ENCODE measurements at regions not wholly inside any gene's neighbourhood (a gene's known extent, or its start where the extent isn't known, plus 50 kb on each side); places are given as distances from the start of the nearest gene placed in this dataset.

DNA sequence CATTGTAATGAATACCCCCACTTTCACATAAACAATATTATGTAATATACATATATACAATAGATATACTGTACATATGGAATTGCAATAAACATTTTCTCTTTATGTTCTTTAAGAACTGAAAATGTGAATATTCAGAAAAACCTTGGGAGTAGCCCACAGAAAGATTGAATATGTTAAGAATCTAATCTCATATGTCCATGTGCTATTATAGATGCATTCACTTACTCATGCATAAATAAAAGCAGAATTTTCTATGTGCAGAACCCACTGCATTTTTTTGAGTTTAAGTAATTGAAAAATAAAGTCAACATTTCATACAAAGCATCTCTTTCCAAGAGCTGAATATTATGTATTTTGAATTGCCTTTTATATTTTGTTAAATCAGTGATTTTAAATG lies 902.3 kb downstream of the PCDH19 start:
- Histone ChIP-seq H3K4ac (ENCODE audit: low read depth, low read length) (no peak overlapping the region), H3K23ac (ENCODE audit: insufficient read length, low read depth, low read length) (no peak overlapping the region), H3K56ac (ENCODE audit: insufficient read length, low read depth, low read length) (no peak overlapping the region), H2AFZ (ENCODE audit: low read length) (no peak overlapping the region), H3K14ac (ENCODE audit: insufficient read depth, low read length) (no peak overlapping the region), H3K27ac (ENCODE audit: insufficient read length, low read depth, low read length) (no peak overlapping the region), H2BK5ac (ENCODE audit: insufficient read length, low read length) (no peak overlapping the region), H4K91ac (ENCODE audit: insufficient read length, low read depth, low read length) (no peak overlapping the region), H2BK20ac (ENCODE audit: low read depth, low read length, poor library complexity, severe bottlenecking) (no peak overlapping the region), H2AK5ac (ENCODE audit: insufficient read length, low read length) (no peak overlapping the region), H4K20me1 (ENCODE audit: control insufficient read depth, insufficient read depth, insufficient read length) (no peaks in the 10 kb centered on the region), H3K18ac (ENCODE audit: insufficient read length, low read depth, low read length) (no peak overlapping the region), H3K27me3 (ENCODE audit: insufficient read depth, low read length) (no peaks in the 10 kb centered on the region), H3K79me2 (ENCODE audit: insufficient read depth, low read length) (no peaks in the 10 kb centered on the region), H3K23me2 (ENCODE audit: insufficient read length, low read depth, low read length, poor library complexity, severe bottlenecking) (no peaks in the 10 kb centered on the region), H3T11ph (ENCODE audit: low read length) (no peak overlapping the region), H3K79me1 (ENCODE audit: insufficient read depth, low read depth, low read length, poor library complexity, severe bottlenecking) (no peaks in the 10 kb centered on the region), H2BK15ac (ENCODE audit: low read depth, low read length) (no peak overlapping the region), H4K8ac (replicated peaks; ENCODE audit: insufficient read length, low read depth, low read length) (no peak overlapping the region), H2BK12ac (ENCODE audit: insufficient read length, low read depth, low read length) (no peak overlapping the region), H3K9ac (ENCODE audit: extremely low read depth, insufficient read length, low read length) (no peak overlapping the region), H3K4me2 (ENCODE audit: insufficient read depth, insufficient read length, low read length) (no peak overlapping the region), H3K4me1 (ENCODE audit: insufficient read depth, low read length) (no peaks in the 10 kb centered on the region), H4K5ac (ENCODE audit: insufficient read length, low read depth, low read length) (no peak overlapping the region), H3K9me3 (ENCODE audit: control insufficient read depth, low read depth, low read length) (no peaks in the 10 kb centered on the region), H2BK120ac (ENCODE audit: low read depth, low read length, poor library complexity, severe bottlenecking) (no peak overlapping the region)
- Mint-ChIP-seq H3K4me1 (no peaks in the 10 kb centered on the region), H3K27ac (no peak overlapping the region), H3K9me3 (no peaks in the 10 kb centered on the region; a peak in 3 of 5 replicates), H3K4me3 (no peak overlapping the region), H3K36me3 (ENCODE audit: insufficient read depth in 1 of 3, low read depth in 3 of 3) (no peaks in the 10 kb centered on the region; a peak in 1 of 7 replicates), H3K27me3 (ENCODE audit: low read depth) (peaks cover 3% of the 10 kb centered on the region)
- DNase-seq = no peak
- no peak for TF ChIP-seq CTCF (conservative IDR thresholded peaks at IDR 0.05)

Measured in H9 (cell line).